ENCODE measurements at regions not wholly inside any gene's neighbourhood (a gene's known extent, or its start where the extent isn't known, plus 50 kb on each side); places are given as distances from the start of the nearest gene placed in this dataset.

- H3K27me3 ChIP-seq (replicated peaks; ENCODE audit: control insufficient read depth, insufficient read depth, low read length), result no peaks in the 10 kb centered on the region
- no peak overlapping the region for H3K4me3 ChIP-seq (replicated peaks; ENCODE audit: low read depth, low read length)
- H3K36me3 ChIP-seq (ENCODE audit: control insufficient read depth, insufficient read depth, low read length), result no peaks in the 10 kb centered on the region
- no peak for TF ChIP-seq CTCF (IDR thresholded peaks at IDR 0.05; ENCODE audit: insufficient read depth, low read length, poor library complexity, severe bottlenecking)
- DNase-seq (ENCODE audit: extremely low read depth, insufficient read length), result no peak
Measured at GRCh38 chr1:116255486-116256285, 117.4 kb upstream of the ATP1A1 start.

GRCh38 chr1:116256286-116256649, 116.8 kb upstream of the ATP1A1 start:
- DNase-seq (ENCODE audit: extremely low read depth, insufficient read length), result no peak
- no peaks in the 10 kb centered on the region for H3K36me3 ChIP-seq (ENCODE audit: control insufficient read depth, insufficient read depth, low read length)
- H3K27me3 ChIP-seq (replicated peaks; ENCODE audit: control insufficient read depth, insufficient read depth, low read length), result no peaks in the 10 kb centered on the region
- no peak for TF ChIP-seq CTCF (IDR thresholded peaks at IDR 0.05; ENCODE audit: insufficient read depth, low read length, poor library complexity, severe bottlenecking)
- H3K4me3 ChIP-seq (replicated peaks; ENCODE audit: low read depth, low read length), result no peak overlapping the region

- Histone ChIP-seq H3K27me3 (replicated peaks; ENCODE audit: control insufficient read depth, insufficient read depth, low read length) (no peaks in the 10 kb centered on the region), H3K36me3 (ENCODE audit: control insufficient read depth, insufficient read depth, low read length) (no peaks in the 10 kb centered on the region), H3K4me3 (replicated peaks; ENCODE audit: low read depth, low read length) (no peak overlapping the region)
- TF ChIP-seq CTCF (IDR thresholded peaks at IDR 0.05; ENCODE audit: insufficient read depth, low read length, poor library complexity, severe bottlenecking), result no peak
- no peak for DNase-seq (ENCODE audit: extremely low read depth, insufficient read length)
Measured at GRCh38 chr1:116256875-116257274, 116.2 kb upstream of the ATP1A1 start.

- peak; percentile 46 for DNase-seq (ENCODE audit: extremely low read depth, insufficient read length)
- TF ChIP-seq CTCF (IDR thresholded peaks at IDR 0.05; ENCODE audit: insufficient read depth, low read length, poor library complexity, severe bottlenecking), result no peak
- H3K36me3 ChIP-seq (ENCODE audit: control insufficient read depth, insufficient read depth, low read length), result no peaks in the 10 kb centered on the region
- no peaks in the 10 kb centered on the region for H3K27me3 ChIP-seq (replicated peaks; ENCODE audit: control insufficient read depth, insufficient read depth, low read length)
- H3K4me3 ChIP-seq (replicated peaks; ENCODE audit: low read depth, low read length), result no peak overlapping the region
Measured at GRCh38 chr1:116257341-116257767, 115.7 kb upstream of the ATP1A1 start.

GRCh38 chr1:116257836-116258235, 115.2 kb upstream of the ATP1A1 start:
- Histone ChIP-seq H3K4me3 (replicated peaks; ENCODE audit: low read depth, low read length) (no peak overlapping the region), H3K27me3 (replicated peaks; ENCODE audit: control insufficient read depth, insufficient read depth, low read length) (no peaks in the 10 kb centered on the region), H3K36me3 (ENCODE audit: control insufficient read depth, insufficient read depth, low read length) (no peaks in the 10 kb centered on the region)
- no peak for DNase-seq (ENCODE audit: extremely low read depth, insufficient read length)
- no peak for TF ChIP-seq CTCF (IDR thresholded peaks at IDR 0.05; ENCODE audit: insufficient read depth, low read length, poor library complexity, severe bottlenecking)

Measured in GM06990 (cell line).